ENCODE measurements at regions not wholly inside any gene's neighbourhood (a gene's known extent, or its start where the extent isn't known, plus 50 kb on each side); places are given as distances from the start of the nearest gene placed in this dataset.

DNA sequence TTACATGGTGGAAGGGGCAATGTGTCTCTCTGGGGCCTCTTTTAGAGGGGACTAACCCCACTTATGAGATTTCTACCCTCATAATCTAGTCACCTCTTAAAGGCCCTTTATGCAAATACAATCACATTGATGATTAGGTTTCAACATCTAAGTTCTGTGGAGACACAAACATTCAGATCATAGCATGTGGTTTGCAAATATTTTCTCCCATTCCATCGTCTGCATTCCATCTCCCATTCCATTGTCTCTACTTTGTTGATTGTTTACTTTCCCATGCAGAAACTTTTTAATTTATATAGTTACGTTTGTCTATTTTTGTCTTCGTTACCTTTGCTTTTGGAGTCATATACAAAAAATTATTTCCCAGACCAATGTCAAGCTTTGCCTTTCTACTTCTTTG lies 927.5 kb upstream of the INTU start:
- DNase-seq (ENCODE audit: low spot score): no peak
- H3K27ac ChIP-seq: no peak overlapping the region
- CTCF ChIA-PET: no interaction called here
- POLR2A ChIA-PET (ENCODE audit: low non-redundant PET): no interaction called here
- TF ChIP-seq, protein P1, sequence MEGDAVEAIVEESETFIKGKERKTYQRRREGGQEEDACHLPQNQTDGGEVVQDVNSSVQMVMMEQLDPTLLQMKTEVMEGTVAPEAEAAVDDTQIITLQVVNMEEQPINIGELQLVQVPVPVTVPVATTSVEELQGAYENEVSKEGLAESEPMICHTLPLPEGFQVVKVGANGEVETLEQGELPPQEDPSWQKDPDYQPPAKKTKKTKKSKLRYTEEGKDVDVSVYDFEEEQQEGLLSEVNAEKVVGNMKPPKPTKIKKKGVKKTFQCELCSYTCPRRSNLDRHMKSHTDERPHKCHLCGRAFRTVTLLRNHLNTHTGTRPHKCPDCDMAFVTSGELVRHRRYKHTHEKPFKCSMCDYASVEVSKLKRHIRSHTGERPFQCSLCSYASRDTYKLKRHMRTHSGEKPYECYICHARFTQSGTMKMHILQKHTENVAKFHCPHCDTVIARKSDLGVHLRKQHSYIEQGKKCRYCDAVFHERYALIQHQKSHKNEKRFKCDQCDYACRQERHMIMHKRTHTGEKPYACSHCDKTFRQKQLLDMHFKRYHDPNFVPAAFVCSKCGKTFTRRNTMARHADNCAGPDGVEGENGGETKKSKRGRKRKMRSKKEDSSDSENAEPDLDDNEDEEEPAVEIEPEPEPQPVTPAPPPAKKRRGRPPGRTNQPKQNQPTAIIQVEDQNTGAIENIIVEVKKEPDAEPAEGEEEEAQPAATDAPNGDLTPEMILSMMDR (conservative IDR thresholded peaks at IDR 0.05; ENCODE audit: low read depth): no peak

DNA sequence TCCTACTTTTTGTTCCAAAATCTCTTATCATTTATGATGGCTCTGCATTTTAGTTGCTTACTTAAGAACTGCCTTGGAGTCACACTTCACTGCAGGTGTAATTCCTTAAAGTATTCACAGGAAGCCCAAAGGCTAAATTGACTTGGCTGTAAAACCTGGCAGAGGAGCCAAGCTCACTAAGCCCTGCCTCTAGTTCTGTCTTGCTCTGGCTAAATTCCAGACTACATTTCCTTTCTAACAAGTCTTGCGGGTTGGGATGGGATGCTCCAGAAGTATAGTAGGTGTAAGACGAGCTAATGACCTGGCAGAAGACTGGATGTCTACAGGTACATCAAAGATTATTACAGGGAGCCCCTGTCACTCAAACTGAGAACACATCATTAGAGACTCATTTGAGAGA lies 924.0 kb upstream of the INTU start:
- H3K27ac ChIP-seq: no peak overlapping the region
- DNase-seq (ENCODE audit: low spot score): peak; percentile 58
- CTCF ChIA-PET: interaction anchor here (0.6 kb wide), 1 partner anchor 198 kb away, joined by 3 read pairs; no protein-coding TSS in a partner anchor
- POLR2A ChIA-PET (ENCODE audit: low non-redundant PET): no interaction called here
- TF ChIP-seq, protein P1 (conservative IDR thresholded peaks at IDR 0.05; ENCODE audit: low read depth): no peak

DNA sequence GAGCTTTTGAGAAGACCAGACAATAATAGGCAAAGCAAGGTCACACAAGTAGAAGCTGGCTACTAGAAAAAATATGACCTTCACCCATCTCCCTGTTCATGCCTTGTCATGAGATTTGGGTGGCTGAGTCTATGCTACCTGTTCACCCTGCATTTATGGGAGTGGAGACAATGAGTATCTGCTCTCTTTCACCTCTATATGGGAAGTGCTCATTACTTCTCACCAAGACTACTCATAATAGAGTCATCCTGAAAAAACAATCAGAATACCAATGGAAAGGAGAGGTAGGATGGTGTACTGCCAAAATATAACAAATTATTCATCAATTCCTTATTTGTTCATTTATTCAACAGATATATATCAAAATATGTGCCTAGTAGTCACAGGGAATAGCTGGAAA lies 921.8 kb upstream of the INTU start:
- CTCF ChIA-PET: no interaction called here
- no peak overlapping the region for H3K27ac ChIP-seq
- POLR2A ChIA-PET (ENCODE audit: low non-redundant PET): no interaction called here
- peak; percentile 18 for DNase-seq (ENCODE audit: low spot score)
- TF ChIP-seq, protein P1 (conservative IDR thresholded peaks at IDR 0.05; ENCODE audit: low read depth): no peak

DNA sequence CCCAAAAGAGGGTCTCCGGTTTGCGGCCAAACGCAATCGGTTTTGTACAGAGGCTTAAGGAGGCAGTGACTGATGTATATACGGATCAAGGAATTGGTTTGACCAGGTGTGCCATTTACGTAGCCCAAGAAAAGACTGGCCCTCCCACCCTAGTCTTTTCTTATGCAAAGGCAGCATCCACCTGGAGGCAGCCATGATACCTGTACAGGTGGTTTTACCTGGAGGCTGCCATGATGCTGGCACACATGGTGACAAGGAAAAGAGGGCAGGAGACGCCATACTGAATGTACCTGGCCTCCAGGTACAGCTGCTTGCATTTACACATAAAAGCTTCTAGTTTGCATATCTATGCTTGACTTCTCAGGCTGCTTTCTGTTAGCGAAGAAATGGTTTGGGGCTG lies 917.7 kb upstream of the INTU start:
- TF ChIP-seq, protein P1 (conservative IDR thresholded peaks at IDR 0.05; ENCODE audit: low read depth): no peak
- no peak overlapping the region for H3K27ac ChIP-seq
- DNase-seq (ENCODE audit: low spot score): no peak
- POLR2A ChIA-PET (ENCODE audit: low non-redundant PET): no interaction called here
- CTCF ChIA-PET: interaction anchor here (1.2 kb wide), 1 partner anchor 13 kb away, joined by 3 read pairs; no protein-coding TSS in a partner anchor

DNA sequence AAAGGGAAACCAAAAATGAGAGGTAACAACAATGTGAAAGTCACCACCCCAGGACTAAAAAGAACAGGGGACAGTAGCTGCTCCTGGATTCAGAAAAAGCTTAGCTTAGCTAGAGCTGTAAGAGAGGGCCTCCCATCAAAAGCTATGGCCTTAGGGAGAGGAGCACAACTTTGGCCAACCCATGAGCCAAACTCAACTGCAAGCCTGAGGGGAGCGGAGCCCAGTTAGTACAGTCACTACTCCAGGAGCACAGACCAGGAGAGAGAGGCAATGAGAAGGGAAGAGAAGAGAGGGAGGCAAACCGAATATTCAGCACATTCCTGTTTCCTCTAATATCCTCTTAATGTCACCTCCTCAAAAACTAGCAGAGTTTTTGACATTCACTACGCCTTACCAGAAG lies 917.1 kb upstream of the INTU start:
- TF ChIP-seq, protein P1 (conservative IDR thresholded peaks at IDR 0.05; ENCODE audit: low read depth): no peak
- H3K27ac ChIP-seq: no peak overlapping the region
- CTCF ChIA-PET: interaction anchor here (1.2 kb wide), 1 partner anchor 14 kb away, joined by 3 read pairs; no protein-coding TSS in a partner anchor
- no peak for DNase-seq (ENCODE audit: low spot score)
- POLR2A ChIA-PET (ENCODE audit: low non-redundant PET): no interaction called here

DNA sequence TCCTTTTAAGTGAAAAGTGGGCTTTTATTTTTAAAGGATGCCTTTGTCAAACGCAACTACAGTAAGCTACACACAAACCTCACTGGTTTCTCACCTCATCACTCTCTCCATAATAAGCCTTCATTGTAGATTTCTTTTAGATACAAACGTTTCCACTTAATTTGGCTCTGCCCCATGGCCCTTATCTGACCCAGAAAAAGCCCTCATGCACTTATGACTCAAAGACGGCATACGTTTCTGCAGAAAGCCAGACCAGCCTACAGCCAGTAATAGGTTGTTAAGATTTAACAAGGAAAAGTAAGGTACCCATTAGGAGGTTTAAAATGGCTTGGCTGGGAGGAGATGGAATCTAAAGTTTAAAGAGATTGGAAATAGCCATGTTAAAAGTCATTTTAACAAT lies 914.6 kb upstream of the INTU start:
- TF ChIP-seq, protein P1 (conservative IDR thresholded peaks at IDR 0.05; ENCODE audit: low read depth): no peak
- no peak overlapping the region for H3K27ac ChIP-seq
- DNase-seq (ENCODE audit: low spot score): peak; percentile 38
- ChIA-PET CTCF (no interaction called here), POLR2A (ENCODE audit: low non-redundant PET) (no interaction called here)

DNA sequence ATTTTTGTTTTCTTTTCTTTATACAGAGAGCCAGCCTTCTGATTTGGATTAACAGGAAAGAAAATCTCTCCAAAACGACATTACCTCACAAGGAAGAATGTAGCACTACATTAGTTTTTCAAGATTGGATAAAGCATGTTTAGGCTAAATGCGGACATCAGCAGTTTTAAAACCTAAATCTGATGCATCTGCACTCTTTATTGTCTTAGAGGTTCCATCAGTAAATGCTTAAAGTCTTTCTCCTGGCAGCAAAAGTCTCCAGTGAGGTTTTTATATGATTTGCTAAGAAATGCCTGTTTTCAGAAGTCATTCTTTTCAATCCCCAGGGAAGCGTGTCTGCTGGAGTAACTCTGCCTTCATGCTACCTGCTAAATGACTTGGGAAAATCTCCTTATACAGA lies 912.9 kb upstream of the INTU start:
- CTCF ChIA-PET: no interaction called here
- TF ChIP-seq, protein P1 (conservative IDR thresholded peaks at IDR 0.05; ENCODE audit: low read depth): no peak
- POLR2A ChIA-PET (ENCODE audit: low non-redundant PET): no interaction called here
- no peak for DNase-seq (ENCODE audit: low spot score)
- no peak overlapping the region for H3K27ac ChIP-seq

Measured in RWPE1 (cell line).